HUES48 (cell line): ENCODE measurements at regions not wholly inside any gene's neighbourhood (a gene's known extent, or its start where the extent isn't known, plus 50 kb on each side); places are given as distances from the start of the nearest gene placed in this dataset.
A peak's percentile ranks its signal among the peaks of the same experiment; 100 is the strongest.

Experiments used
- H3K27ac ChIP-seq: one replicate; pipeline ENCODE4 v1.7.0; 2013; ENCODE audit warnings: low read depth, low read length, inconsistent platforms
- H3K27me3 ChIP-seq: 2 replicates; pipeline ENCODE4 v1.6.1; 2013; ENCODE audit warnings: mild to moderate bottlenecking, low read length; ENCODE audit not compliant: control insufficient read depth, insufficient read depth
- H3K36me3 ChIP-seq: 2 replicates; pipeline ENCODE4 v1.6.1; 2013; ENCODE audit warnings: low read length; ENCODE audit not compliant: control insufficient read depth, insufficient read depth
- H3K4me1 ChIP-seq: 2 replicates; pipeline ENCODE4 v1.6.1; 2013; ENCODE audit warnings: mild to moderate bottlenecking, low read length; ENCODE audit not compliant: control insufficient read depth, insufficient read depth
- H3K4me3 ChIP-seq: 2 replicates; pipeline ENCODE4 v1.5.1; 2013; ENCODE audit warnings: mild to moderate bottlenecking, low read depth, low read length
- H3K9ac ChIP-seq: 2 replicates; pipeline ENCODE4 v1.6.1; 2013; ENCODE audit warnings: mild to moderate bottlenecking, low read depth, low read length, moderate library complexity
- H3K9me3 ChIP-seq: 2 replicates; pipeline ENCODE4 v1.6.1; 2013; ENCODE audit warnings: low read length; ENCODE audit not compliant: control insufficient read depth, insufficient read depth

GRCh38 chr9:2354856-2355696 is 266.5 kb upstream of the VLDLR start:
- no peaks in the 10 kb centered on the region for H3K9me3 ChIP-seq
- no peak overlapping the region for H3K4me3 ChIP-seq
- no peak overlapping the region for H3K9ac ChIP-seq
- H3K4me1 ChIP-seq, result peaks cover 17% of the 10 kb centered on the region
- H3K36me3 ChIP-seq, result no peaks in the 10 kb centered on the region
- H3K27me3 ChIP-seq, result no peaks in the 10 kb centered on the region
- H3K27ac ChIP-seq, result no peak overlapping the region

- Histone ChIP-seq H3K9me3 (no peaks in the 10 kb centered on the region), H3K27ac (no peak overlapping the region), H3K36me3 (no peaks in the 10 kb centered on the region), H3K27me3 (no peaks in the 10 kb centered on the region), H3K4me3 (no peak overlapping the region), H3K4me1 (peaks cover 20% of the 10 kb centered on the region), H3K9ac (no peak overlapping the region)
These were observed 265.9 kb upstream of the VLDLR start for GRCh38 chr9:2355697-2355983.

- H3K27me3 ChIP-seq, result no peaks in the 10 kb centered on the region
- H3K4me3 ChIP-seq, result no peak overlapping the region
- H3K36me3 ChIP-seq, result no peaks in the 10 kb centered on the region
- H3K9ac ChIP-seq, result no peak overlapping the region
- H3K27ac ChIP-seq, result no peak overlapping the region
- H3K4me1 ChIP-seq, result peaks cover 20% of the 10 kb centered on the region
- H3K9me3 ChIP-seq, result no peaks in the 10 kb centered on the region
These were observed 265.4 kb upstream of the VLDLR start for GRCh38 chr9:2356041-2356790.

- Histone ChIP-seq H3K27me3 (no peaks in the 10 kb centered on the region; the same call in 1 of the 2 replicates), H3K4me3 (no peak overlapping the region)
These were observed 261.6 kb upstream of the VLDLR start for GRCh38 chr9:2359891-2360471.

GRCh38 chr9:2362150-2362549 is 259.4 kb upstream of the VLDLR start:
- Histone ChIP-seq H3K4me3 (no peak overlapping the region), H3K9me3 (no peaks in the 10 kb centered on the region), H3K4me1 (peaks cover 31% of the 10 kb centered on the region), H3K36me3 (no peaks in the 10 kb centered on the region), H3K27ac (no peak overlapping the region), H3K9ac (no peak overlapping the region), H3K27me3 (no peaks in the 10 kb centered on the region; the same call in 1 of the 2 replicates)

More at GRCh38 chr9:2359891-2360471, 261.6 kb upstream of the VLDLR start:
- H3K36me3 ChIP-seq, result no peaks in the 10 kb centered on the region
- peaks cover 31% of the 10 kb centered on the region for H3K4me1 ChIP-seq
- no peak overlapping the region for H3K9ac ChIP-seq
- no peaks in the 10 kb centered on the region for H3K9me3 ChIP-seq
- H3K27ac ChIP-seq, result peak overlapping the region; percentile 2

GRCh38 chr9:2363138-2363745 is 258.3 kb upstream of the VLDLR start:
- Histone ChIP-seq H3K36me3 (no peaks in the 10 kb centered on the region), H3K4me1 (peaks cover 31% of the 10 kb centered on the region), H3K27ac (no peak overlapping the region), H3K9ac (no peak overlapping the region), H3K4me3 (no peak overlapping the region), H3K27me3 (no peaks in the 10 kb centered on the region; the same call in 1 of the 2 replicates), H3K9me3 (no peaks in the 10 kb centered on the region)

- H3K27me3 ChIP-seq, result no peaks in the 10 kb centered on the region; the same call in 1 of the 2 replicates
- no peak overlapping the region for H3K4me3 ChIP-seq
- peaks cover 30% of the 10 kb centered on the region for H3K4me1 ChIP-seq
- H3K9me3 ChIP-seq, result no peaks in the 10 kb centered on the region
- no peak overlapping the region for H3K9ac ChIP-seq
- no peaks in the 10 kb centered on the region for H3K36me3 ChIP-seq
- H3K27ac ChIP-seq, result no peak overlapping the region
These were observed 257.8 kb upstream of the VLDLR start for GRCh38 chr9:2363781-2364180.

- Histone ChIP-seq H3K36me3 (no peaks in the 10 kb centered on the region), H3K4me1 (peaks cover 7% of the 10 kb centered on the region; the same call in 1 of the 2 replicates), H3K9me3 (no peaks in the 10 kb centered on the region), H3K27ac (no peak overlapping the region), H3K9ac (no peak overlapping the region), H3K27me3 (no peaks in the 10 kb centered on the region), H3K4me3 (no peak overlapping the region)
These were observed 253.6 kb upstream of the VLDLR start for GRCh38 chr9:2367970-2368369.

GRCh38 chr9:2373648-2374047 is 247.9 kb upstream of the VLDLR start:
- no peak overlapping the region for H3K9ac ChIP-seq
- peaks cover 12% of the 10 kb centered on the region for H3K9me3 ChIP-seq
- no peaks in the 10 kb centered on the region for H3K4me1 ChIP-seq
- H3K27me3 ChIP-seq, result no peaks in the 10 kb centered on the region
- no peak overlapping the region for H3K4me3 ChIP-seq
- no peaks in the 10 kb centered on the region for H3K36me3 ChIP-seq
- H3K27ac ChIP-seq, result no peak overlapping the region

GRCh38 chr9:2375114-2375513 is 246.5 kb upstream of the VLDLR start:
- Histone ChIP-seq H3K4me1 (no peaks in the 10 kb centered on the region), H3K27ac (no peak overlapping the region), H3K4me3 (no peak overlapping the region), H3K9ac (no peak overlapping the region), H3K9me3 (peaks cover 12% of the 10 kb centered on the region), H3K27me3 (no peaks in the 10 kb centered on the region), H3K36me3 (no peaks in the 10 kb centered on the region)
